ENCODE measurements at regions not wholly inside any gene's neighbourhood (a gene's known extent, or its start where the extent isn't known, plus 50 kb on each side); places are given as distances from the start of the nearest gene placed in this dataset.
"Not testable (repeated sequence)": the region's sequence is repeated elsewhere in the genome, so short reads cannot be mapped to it uniquely, and the experiment has no call there.

DNA sequence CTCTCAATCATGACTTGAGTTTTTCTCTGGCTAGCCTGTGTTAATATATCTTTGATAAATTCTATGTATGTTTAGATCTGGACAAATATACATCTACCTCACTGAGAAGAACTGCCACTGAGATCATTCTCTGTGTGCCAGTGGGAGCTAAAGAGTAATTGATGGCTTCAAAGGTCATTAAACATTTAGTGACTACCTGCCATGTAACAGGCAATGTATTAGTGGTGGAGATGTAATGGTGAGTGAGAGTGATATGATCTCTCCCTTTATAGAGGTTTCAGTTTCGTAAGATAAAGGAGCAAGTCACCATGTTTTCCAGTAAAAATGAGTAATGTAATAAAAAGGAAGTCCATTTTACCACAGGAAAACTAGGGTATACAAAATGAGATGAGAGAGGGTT, 235.8 kb upstream of the CDH8 start:
- Histone ChIP-seq H3K27me3 (ENCODE audit: insufficient read depth, low read length) (no peaks in the 10 kb centered on the region), H3K9me3 (ENCODE audit: low read depth, low read length) (no peaks in the 10 kb centered on the region), H3K36me3 (ENCODE audit: insufficient read depth, low read length) (no peaks in the 10 kb centered on the region), H4K20me1 (ENCODE audit: insufficient read depth, low read length) (no peaks in the 10 kb centered on the region), H3K79me2 (ENCODE audit: insufficient read depth, low read length) (no peaks in the 10 kb centered on the region), H3K27ac (ENCODE audit: low read depth, low read length) (no peak overlapping the region), H3K4me1 (ENCODE audit: insufficient read depth, low read length) (no peaks in the 10 kb centered on the region), H3K4me3 (ENCODE audit: insufficient read depth, low read length) (no peak overlapping the region), H2AFZ (ENCODE audit: low read length) (no peak overlapping the region), H3K4me2 (ENCODE audit: insufficient read depth, low read length) (no peak overlapping the region)
- no peak for TF ChIP-seq CTCF (IDR thresholded peaks at IDR 0.05; ENCODE audit: extremely low read depth, low read depth, low read length)
- no peak for DNase-seq (ENCODE audit: insufficient read length, low spot score, missing footprints)

DNA sequence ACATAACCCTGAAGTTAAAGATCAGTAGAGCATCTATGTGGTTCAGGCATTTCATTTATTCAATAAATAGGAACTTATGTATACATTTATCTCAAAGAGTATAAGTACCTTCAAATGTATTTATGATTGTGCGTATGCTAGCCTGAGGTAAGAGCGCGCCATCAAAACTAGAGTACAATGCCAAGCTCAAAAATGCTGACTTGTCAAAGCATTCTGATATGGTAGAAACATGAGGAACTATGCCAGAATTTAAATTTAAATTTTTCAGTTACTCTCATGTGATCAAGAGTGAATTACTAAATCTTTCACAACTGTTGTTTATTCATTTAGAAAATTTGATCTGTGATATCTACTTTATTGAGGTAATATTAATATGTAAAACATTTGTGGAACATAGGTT, 225.5 kb upstream of the CDH8 start:
- Histone ChIP-seq H3K9me3 (ENCODE audit: low read depth, low read length) (no peaks in the 10 kb centered on the region), H3K4me1 (ENCODE audit: insufficient read depth, low read length) (no peaks in the 10 kb centered on the region), H3K4me2 (ENCODE audit: insufficient read depth, low read length) (no peak overlapping the region), H2AFZ (ENCODE audit: low read length) (no peak overlapping the region), H3K27me3 (ENCODE audit: insufficient read depth, low read length) (no peaks in the 10 kb centered on the region), H3K27ac (ENCODE audit: low read depth, low read length) (no peak overlapping the region), H4K20me1 (ENCODE audit: insufficient read depth, low read length) (no peaks in the 10 kb centered on the region), H3K79me2 (ENCODE audit: insufficient read depth, low read length) (no peaks in the 10 kb centered on the region), H3K4me3 (ENCODE audit: insufficient read depth, low read length) (no peak overlapping the region), H3K36me3 (ENCODE audit: insufficient read depth, low read length) (no peaks in the 10 kb centered on the region)
- no peak for DNase-seq (ENCODE audit: insufficient read length, low spot score, missing footprints)
- no peak for TF ChIP-seq CTCF (IDR thresholded peaks at IDR 0.05; ENCODE audit: extremely low read depth, low read depth, low read length)

DNA sequence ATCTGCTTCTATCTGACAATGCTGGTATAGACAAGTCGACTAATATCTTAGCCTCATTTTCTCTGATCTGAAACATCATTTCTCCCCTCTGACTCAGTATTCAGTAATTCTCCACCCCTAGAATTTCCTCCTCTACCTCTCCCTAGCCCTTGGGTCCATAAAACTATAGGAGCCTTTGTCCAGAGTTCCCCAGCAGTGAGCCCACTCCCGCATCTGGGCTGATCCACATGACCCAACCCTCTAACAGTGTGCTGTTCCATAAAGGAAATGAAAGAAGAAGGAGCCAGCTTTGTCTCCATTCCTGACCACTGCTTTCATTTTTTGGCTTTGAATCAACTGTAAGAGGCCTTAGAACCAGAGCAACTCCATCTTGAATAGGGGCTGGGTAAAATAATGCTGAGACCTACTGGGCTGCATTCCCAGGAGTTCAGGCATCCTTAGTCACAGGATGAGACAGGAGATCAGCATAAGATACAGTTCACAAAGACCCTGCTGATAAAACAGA, 222.7 kb upstream of the CDH8 start:
- not testable (repeated sequence) for H3K79me2 ChIP-seq (ENCODE audit: insufficient read depth, low read length); H4K20me1 ChIP-seq (ENCODE audit: insufficient read depth, low read length); H3K27me3 ChIP-seq (ENCODE audit: insufficient read depth, low read length); H3K4me3 ChIP-seq (ENCODE audit: insufficient read depth, low read length); H3K4me1 ChIP-seq (ENCODE audit: insufficient read depth, low read length); H3K4me2 ChIP-seq (ENCODE audit: insufficient read depth, low read length); DNase-seq (ENCODE audit: insufficient read length, low spot score, missing footprints); H3K27ac ChIP-seq (ENCODE audit: low read depth, low read length); H2AFZ ChIP-seq (ENCODE audit: low read length); H3K9me3 ChIP-seq (ENCODE audit: low read depth, low read length); H3K36me3 ChIP-seq (ENCODE audit: insufficient read depth, low read length)

DNA sequence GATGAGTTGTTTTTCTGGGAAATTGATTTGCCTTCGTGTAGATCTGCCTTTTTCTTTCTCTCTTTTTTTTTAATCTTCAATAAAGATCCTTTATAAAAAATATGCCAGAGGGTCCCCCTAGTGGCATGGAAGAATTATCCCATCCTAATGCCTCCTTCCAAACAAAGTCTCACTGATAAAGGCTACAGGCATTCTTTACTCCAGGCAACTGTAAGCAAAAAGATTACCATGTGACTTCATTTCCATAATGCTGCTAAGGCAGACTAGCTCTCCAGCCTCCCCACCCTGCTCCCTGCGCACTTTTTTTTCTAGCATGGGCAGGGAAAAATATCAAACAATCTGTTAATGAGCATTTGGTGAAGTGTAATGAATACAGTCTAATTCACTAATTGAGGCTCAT, 220.2 kb upstream of the CDH8 start:
- DNase-seq (ENCODE audit: insufficient read length, low spot score, missing footprints) = no peak
- H3K79me2 ChIP-seq (ENCODE audit: insufficient read depth, low read length) = no peaks in the 10 kb centered on the region
- no peak overlapping the region for H2AFZ ChIP-seq (ENCODE audit: low read length)
- TF ChIP-seq CTCF (IDR thresholded peaks at IDR 0.05; ENCODE audit: extremely low read depth, low read depth, low read length) = no peak
- no peaks in the 10 kb centered on the region for H3K36me3 ChIP-seq (ENCODE audit: insufficient read depth, low read length)
- H4K20me1 ChIP-seq (ENCODE audit: insufficient read depth, low read length) = no peaks in the 10 kb centered on the region
- H3K27me3 ChIP-seq (ENCODE audit: insufficient read depth, low read length) = no peaks in the 10 kb centered on the region
- no peak overlapping the region for H3K4me2 ChIP-seq (ENCODE audit: insufficient read depth, low read length)
- H3K27ac ChIP-seq (ENCODE audit: low read depth, low read length) = no peak overlapping the region
- no peaks in the 10 kb centered on the region for H3K9me3 ChIP-seq (ENCODE audit: low read depth, low read length)
- no peaks in the 10 kb centered on the region for H3K4me1 ChIP-seq (ENCODE audit: insufficient read depth, low read length)
- H3K4me3 ChIP-seq (ENCODE audit: insufficient read depth, low read length) = no peak overlapping the region

Data from osteoblast (primary cell).